ENCODE measurements at regions not wholly inside any gene's neighbourhood (a gene's known extent, or its start where the extent isn't known, plus 50 kb on each side); places are given as distances from the start of the nearest gene placed in this dataset.

- in situ Hi-C loops (cut with MboI; ENCODE audit: low sequenced_read_pairs), result loop anchor here (25.0 kb wide), 1 partner anchor 151 kb away; no protein-coding TSS in a partner anchor
These were observed 158.1 kb upstream of the IER5L start for GRCh38 chr9:129336130-129336528.

GRCh38 chr9:129335464-129336129, 157.5 kb upstream of the IER5L start:
- in situ Hi-C loops (cut with MboI; ENCODE audit: low sequenced_read_pairs), result loop anchor here (25.0 kb wide), 1 partner anchor 152 kb away; no protein-coding TSS in a partner anchor

GRCh38 chr9:129334105-129334935, 156.3 kb upstream of the IER5L start:
- in situ Hi-C loops (cut with MboI; ENCODE audit: low sequenced_read_pairs), result loop anchor here (25.0 kb wide), 1 partner anchor 153 kb away; no protein-coding TSS in a partner anchor

- in situ Hi-C loops (cut with MboI; ENCODE audit: low sequenced_read_pairs), result loop anchor here (25.0 kb wide), 1 partner anchor 154 kb away; no protein-coding TSS in a partner anchor
These were observed 155.6 kb upstream of the IER5L start for GRCh38 chr9:129333617-129334104.

- in situ Hi-C loops (cut with MboI; ENCODE audit: low sequenced_read_pairs), result loop anchor here (25.0 kb wide), 1 partner anchor 155 kb away; no protein-coding TSS in a partner anchor
These were observed 154.5 kb upstream of the IER5L start for GRCh38 chr9:129332581-129332980.

- in situ Hi-C loops (cut with MboI; ENCODE audit: low sequenced_read_pairs), result loop anchor here (25.0 kb wide), 1 partner anchor 155 kb away; no protein-coding TSS in a partner anchor
These were observed 153.9 kb upstream of the IER5L start for GRCh38 chr9:129331772-129332500.

GRCh38 chr9:129331493-129331765, 153.4 kb upstream of the IER5L start:
- in situ Hi-C loops (cut with MboI; ENCODE audit: low sequenced_read_pairs), result loop anchor here (25.0 kb wide), 1 partner anchor 156 kb away; no protein-coding TSS in a partner anchor

- in situ Hi-C loops (cut with MboI; ENCODE audit: low sequenced_read_pairs), result loop anchor here (25.0 kb wide), 1 partner anchor 156 kb away; no protein-coding TSS in a partner anchor
These were observed 152.8 kb upstream of the IER5L start for GRCh38 chr9:129330711-129331492.

- in situ Hi-C loops (cut with MboI; ENCODE audit: low sequenced_read_pairs), result loop anchor here (25.0 kb wide), 1 partner anchor 159 kb away; no protein-coding TSS in a partner anchor
These were observed 150.4 kb upstream of the IER5L start for GRCh38 chr9:129328355-129329042.

GRCh38 chr9:129327552-129328328, 149.7 kb upstream of the IER5L start:
- in situ Hi-C loops (cut with MboI; ENCODE audit: low sequenced_read_pairs), result loop anchor here (25.0 kb wide), 1 partner anchor 160 kb away; no protein-coding TSS in a partner anchor

- in situ Hi-C loops (cut with MboI; ENCODE audit: low sequenced_read_pairs), result loop anchor here (25.0 kb wide), 1 partner anchor 161 kb away; no protein-coding TSS in a partner anchor
These were observed 148.3 kb upstream of the IER5L start for GRCh38 chr9:129326061-129327005.

GRCh38 chr9:129324808-129325502, 146.9 kb upstream of the IER5L start:
- in situ Hi-C loops (cut with MboI; ENCODE audit: low sequenced_read_pairs), result loop anchor here (25.0 kb wide), 1 partner anchor 162 kb away; no protein-coding TSS in a partner anchor

- in situ Hi-C loops (cut with MboI; ENCODE audit: low sequenced_read_pairs), result no loop called here
These were observed 146.0 kb upstream of the IER5L start for GRCh38 chr9:129323999-129324553.

- in situ Hi-C loops (cut with MboI; ENCODE audit: low sequenced_read_pairs), result no loop called here
These were observed 145.4 kb upstream of the IER5L start for GRCh38 chr9:129323376-129323998.

GRCh38 chr9:129322641-129323375, 144.7 kb upstream of the IER5L start:
- in situ Hi-C loops (cut with MboI; ENCODE audit: low sequenced_read_pairs), result no loop called here
